IPS-NIHi7 (cell line): ENCODE measurements at regions not wholly inside any gene's neighbourhood (a gene's known extent, or its start where the extent isn't known, plus 50 kb on each side); places are given as distances from the start of the nearest gene placed in this dataset.
A peak's percentile ranks its signal among the peaks of the same experiment; 100 is the strongest.

Experiments
- DNase-seq: peaks from one replicate; pipeline ENCODE4 v3.0.0; 2012; ENCODE audit warnings: mixed read lengths; ENCODE audit errors: extremely low spot score

DNA sequence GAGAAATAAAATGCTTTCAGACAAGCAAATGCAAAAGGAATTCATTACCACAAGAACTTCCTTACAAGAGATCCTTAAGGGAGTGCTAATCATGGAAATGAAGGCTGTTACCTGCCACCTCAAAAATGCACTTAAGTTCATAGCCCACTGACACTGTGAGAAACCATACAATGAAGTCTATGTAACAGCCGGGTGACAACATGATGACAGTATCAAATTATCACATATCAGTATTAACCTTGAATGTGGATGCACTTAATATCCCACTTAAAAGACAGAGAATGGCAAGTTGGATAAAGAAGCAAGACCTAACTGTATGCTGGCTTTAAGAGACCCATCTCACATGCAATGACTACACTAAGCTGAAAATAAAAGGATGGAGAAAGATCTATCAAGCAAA lies 403.4 kb upstream of the MC4R start:
- DNase-seq, result no peak

GRCh38 chr18:60784161-60784560 lies 411.6 kb upstream of the MC4R start:
- no peak for DNase-seq

DNA sequence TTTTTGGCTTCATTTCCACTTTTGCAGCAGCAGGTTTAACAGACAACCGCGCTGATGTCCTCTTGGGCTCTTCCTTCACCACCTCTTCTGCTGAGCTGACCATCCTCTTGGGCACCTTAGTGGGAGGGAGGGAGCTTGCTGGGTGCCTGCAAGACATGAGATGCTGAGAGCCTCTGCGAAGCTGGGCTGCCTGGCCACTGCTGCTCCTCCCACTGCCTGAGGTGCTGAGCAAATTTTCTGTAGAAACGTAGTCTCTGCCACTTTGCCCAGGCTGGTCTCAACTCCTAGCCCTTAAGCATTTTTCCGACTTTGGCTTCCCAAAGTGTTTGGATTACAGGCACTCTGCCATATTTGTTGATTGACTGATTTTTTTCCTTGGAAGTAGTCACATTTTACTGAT lies 422.2 kb upstream of the MC4R start:
- peak; percentile 10 for DNase-seq

DNA sequence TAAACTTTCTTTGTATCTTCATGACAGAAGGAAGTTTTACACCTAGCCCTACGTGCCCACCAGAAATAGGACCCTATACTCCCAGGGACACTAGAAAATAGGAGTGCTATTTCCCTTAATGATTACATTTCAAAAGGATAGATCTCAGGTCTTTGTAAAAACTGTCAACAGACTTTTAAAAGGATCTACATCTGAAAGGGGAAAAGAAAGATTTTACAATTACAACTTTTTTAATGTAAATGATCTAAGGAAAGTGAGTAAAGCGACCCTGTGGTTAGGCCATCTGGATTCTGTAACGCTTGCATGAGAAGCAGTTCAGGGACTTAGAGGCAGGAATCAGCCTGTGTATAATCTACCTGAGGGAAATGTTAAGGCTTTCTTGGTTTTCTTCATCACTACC lies 431.8 kb upstream of the MC4R start:
- DNase-seq, result peak; percentile 45

GRCh38 chr18:60809937-60810336 lies 437.4 kb upstream of the MC4R start:
- DNase-seq, result no peak

- no peak for DNase-seq
These were observed 440.3 kb upstream of the MC4R start for GRCh38 chr18:60812921-60813320.

DNA sequence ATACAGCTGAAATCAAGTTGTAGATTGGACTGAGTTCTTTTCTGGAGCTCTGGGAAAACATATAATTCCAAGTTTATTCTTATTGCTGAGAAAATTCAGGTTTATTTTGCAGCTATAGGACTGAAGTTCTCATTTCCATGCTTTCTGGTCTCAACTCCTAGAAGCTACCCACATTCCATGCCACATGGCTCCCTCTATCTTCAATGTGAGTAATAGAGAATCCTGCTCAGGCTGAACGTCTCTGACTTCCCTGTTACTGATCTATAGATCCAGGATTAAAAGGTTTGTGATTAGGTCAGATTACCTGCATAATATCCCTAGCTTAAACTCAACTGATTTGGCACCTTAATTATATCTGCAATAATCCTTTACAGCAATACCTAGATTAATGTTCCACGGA lies 453.8 kb upstream of the MC4R start:
- peak; percentile 31 for DNase-seq

DNA sequence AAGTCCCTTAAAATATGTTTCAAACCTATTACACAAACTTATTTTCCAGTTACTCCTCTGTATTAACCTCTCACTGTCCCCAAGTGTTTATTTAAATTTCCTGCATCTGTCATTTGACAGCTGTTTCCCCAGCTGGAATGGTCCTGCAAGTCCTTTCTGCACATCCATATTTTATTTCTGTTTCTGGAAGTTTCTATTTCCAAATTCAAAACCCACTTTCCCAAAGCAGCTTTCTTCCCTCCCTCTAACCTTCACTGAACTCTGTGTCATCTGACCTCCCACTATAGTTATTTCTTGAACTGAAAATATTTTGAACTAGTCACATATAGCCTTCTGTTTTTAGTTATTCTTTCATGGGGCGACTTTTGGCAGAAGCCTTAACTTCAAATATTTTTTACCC lies 459.4 kb upstream of the MC4R start:
- DNase-seq, result no peak

DNA sequence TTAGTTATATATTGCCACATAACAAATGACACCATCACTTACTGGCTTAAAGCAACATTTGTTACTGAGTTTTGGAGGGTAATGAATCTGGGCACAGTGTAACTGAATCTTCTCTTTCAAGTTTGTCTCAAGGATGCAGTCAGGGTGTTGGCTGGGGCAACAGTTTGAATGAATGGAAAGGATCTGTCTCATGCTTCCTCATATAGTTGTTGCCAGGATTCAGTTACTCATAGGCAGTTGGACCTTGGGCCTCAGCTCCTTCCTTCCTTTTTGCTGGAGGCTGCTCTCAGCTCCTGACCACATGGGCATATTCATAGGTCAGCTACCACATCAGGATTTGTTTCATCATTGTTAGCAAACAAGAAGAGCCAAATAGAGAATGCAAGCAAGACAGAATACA lies 466.1 kb upstream of the MC4R start:
- no peak for DNase-seq

DNA sequence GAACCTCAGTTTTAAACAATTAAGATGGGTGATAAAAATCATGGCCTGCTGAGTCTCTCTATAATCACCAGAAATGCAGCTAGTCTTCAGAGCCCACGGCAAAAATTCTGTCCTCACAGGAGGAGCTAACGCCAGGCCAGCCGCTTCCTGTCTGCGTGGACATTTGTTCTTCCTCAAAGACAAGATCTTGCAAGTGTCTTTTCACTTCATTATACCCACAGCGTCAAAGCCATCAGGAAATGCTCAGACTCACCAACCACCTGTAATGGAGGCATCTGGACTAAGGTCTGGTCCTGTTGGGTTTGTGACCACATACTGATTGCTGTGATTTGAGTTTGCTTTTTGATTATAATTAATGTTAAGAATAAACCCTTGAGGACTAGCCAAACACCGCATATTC lies 473.8 kb upstream of the MC4R start:
- no peak for DNase-seq

GRCh38 chr18:60847517-60847916 lies 474.9 kb upstream of the MC4R start:
- no peak for DNase-seq

DNA sequence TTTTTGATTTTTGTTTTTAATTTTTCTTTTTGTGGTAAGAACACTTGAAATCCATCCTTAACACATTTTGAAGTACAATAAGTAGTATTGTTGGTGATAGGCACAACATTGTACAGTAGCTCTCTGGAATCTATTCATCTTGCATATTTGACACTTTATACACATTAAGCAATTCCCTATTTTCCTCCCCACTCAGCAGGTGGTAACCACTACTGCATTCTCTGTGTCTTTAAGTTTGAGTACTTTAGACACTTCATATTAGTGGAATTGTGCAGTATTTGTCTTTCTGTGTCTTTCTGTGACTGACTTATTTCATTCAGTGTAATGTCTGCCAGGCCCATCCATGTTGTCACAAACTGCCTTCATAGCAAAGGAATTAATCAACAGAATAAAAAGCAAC lies 471.7 kb upstream of the CDH20 start:
- no peak for DNase-seq

DNA sequence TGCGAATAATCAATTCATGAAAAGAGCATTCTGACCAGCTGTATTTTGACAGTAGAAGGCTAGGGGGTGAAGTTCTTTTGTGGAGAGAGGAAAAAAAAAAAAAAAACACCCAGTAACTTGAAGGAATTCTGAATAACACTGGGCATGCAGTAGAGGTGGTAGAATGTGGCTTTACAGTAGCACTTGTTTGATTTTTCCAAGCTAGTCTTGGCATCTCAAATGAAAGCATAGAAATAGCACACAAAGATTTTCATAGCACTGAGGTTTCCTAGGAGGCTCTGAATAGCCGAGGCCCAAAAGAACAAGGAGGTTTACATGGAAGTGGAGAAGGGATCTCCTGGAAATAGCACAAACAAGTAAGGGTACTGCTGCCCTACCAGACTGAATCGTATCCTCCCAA lies 470.2 kb upstream of the CDH20 start:
- no peak for DNase-seq

GRCh38 chr18:60865801-60866200 lies 467.4 kb upstream of the CDH20 start:
- no peak for DNase-seq

GRCh38 chr18:60870261-60871153 lies 462.7 kb upstream of the CDH20 start:
- no peak for DNase-seq

- DNase-seq, result no peak
These were observed 460.8 kb upstream of the CDH20 start for GRCh38 chr18:60872434-60872833.

DNA sequence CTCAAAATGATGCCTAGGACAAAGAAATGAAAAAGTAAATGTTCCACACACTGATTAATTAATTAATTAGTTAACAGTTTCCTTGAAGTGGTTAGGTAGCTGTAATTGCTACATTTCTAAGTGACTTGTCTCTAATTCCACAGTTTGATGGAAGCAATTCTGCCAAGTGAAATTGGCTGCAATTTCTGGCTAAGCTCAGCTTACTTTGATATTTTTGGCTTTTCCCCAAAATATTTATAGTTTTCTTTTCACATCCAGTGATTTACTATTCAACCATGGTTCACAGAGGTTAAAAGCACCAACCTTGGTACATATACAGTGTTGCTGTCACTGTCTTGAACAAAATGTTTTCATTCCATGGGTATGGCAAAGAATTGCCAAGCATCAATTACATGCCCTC lies 459.5 kb upstream of the CDH20 start:
- DNase-seq, result no peak

DNA sequence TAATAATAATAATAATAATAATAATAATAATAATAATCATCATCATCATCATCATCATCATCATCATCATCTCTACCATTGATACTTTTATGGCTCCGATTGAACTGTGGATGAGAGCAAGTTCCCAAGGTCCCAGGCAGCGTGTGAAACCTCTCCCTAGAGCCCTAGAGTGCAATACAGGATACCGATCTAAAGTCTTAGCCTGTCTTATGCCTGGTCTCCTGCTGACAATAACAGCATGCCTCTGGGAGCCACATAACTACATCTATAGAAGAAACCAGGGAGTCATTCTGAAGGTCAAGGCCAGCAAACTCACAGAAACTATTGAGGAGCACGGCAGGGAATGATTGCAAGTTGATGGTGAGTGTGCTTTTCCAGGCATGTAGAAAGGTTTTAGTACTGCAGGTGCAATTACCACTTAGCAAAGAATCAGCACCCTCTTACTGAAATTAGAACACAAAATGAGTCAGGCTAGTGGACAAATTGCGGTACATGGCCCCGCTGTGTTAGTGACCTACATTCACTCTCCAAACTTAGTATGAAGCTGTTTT lies 457.2 kb upstream of the CDH20 start:
- DNase-seq, result no peak

GRCh38 chr18:60880184-60880583 lies 453.0 kb upstream of the CDH20 start:
- no peak for DNase-seq

DNA sequence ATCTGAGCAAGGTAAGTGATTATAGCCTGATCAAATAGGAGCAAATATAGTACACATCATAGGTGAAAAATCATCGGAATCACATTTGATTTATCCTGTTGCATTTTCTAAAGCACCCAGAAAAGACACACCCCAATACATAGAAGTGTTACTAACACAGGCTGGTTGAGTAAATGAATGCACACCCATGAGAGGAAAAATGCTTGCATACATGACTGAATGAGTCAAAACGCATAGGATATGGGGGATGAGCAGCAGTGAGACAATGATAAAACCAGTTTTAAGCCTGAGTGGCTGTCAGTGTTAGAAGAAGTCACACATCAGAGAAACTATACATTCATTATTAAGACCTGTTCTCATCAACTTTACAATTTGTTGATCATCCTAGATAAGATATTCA lies 449.6 kb upstream of the CDH20 start:
- no peak for DNase-seq

GRCh38 chr18:60888071-60888624 lies 445.1 kb upstream of the CDH20 start:
- no peak for DNase-seq

DNA sequence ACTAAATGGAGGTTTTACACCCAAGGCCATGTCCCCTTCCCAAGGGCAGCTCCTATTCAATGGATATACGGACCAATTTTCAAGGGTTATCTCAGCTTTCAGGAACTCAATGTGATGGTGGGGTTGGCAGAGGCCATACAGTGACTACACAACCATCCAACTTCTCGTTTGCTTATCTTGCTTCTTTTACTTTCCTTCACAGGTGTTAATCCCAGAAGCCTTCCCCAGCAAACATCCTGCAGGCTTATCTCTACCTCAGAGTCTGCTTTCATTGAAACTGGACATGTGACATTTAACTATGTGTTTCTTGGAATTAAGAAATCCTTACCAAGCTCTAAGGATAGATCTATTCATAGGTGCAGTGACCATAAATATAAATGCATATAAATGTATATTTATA lies 443.8 kb upstream of the CDH20 start:
- DNase-seq, result no peak

- DNase-seq, result no peak
These were observed 441.3 kb upstream of the CDH20 start for GRCh38 chr18:60891936-60892335.
